Colonic mucosa (tissue), 4 donors: ENCODE measurements at regions not wholly inside any gene's neighbourhood (a gene's known extent, or its start where the extent isn't known, plus 50 kb on each side); places are given as distances from the start of the nearest gene placed in this dataset.

ENCODE experiments used
- DNase-seq: peaks from one replicate; pipeline ENCODE4 v3.0.0-alpha.2; 2020
- H3K27ac ChIP-seq: fragments of 200-600 bp; one replicate; pipeline ENCODE4 v1.8.0; 2021
- H3K27me3 ChIP-seq: fragments of 200-600 bp; one replicate; pipeline ENCODE4 v1.8.0; 2021
- H3K36me3 ChIP-seq: fragments of 200-600 bp; one replicate; pipeline ENCODE4 v1.8.0; 2021
- H3K4me1 ChIP-seq: fragments of 200-600 bp; one replicate; pipeline ENCODE4 v1.8.0; 2021; ENCODE audit warnings: mild to moderate bottlenecking
- H3K4me3 ChIP-seq: fragments of 200-600 bp; one replicate; pipeline ENCODE4 v1.8.0; 2021
- H3K9ac ChIP-seq, 2 donors: one replicate each; pipeline ENCODE4 v1.7.0; 2013; ENCODE audit warnings: control low read depth in 2 of 2, low read depth in 2 of 2, low read length in 2 of 2
- H3K9me3 ChIP-seq: fragments of 200-600 bp; one replicate; pipeline ENCODE4 v1.8.0; 2021
- CTCF ChIP-seq: fragments of 200-600 bp; IDR thresholded peaks from one replicate; pipeline ENCODE4 v1.8.0; 2022; ENCODE audit warnings: antibody characterized with exemption, mild to moderate bottlenecking
- intact Hi-C: fragments of 100-400 bp; cut with DNase I; formaldehyde crosslinking; loops from one replicate; pipeline ENCODE4 v1.14.1; 2022
- donor health status: healthy.
- donor health status: DM: no; HTN: no; CAD: no.
- donor health status: DM: no; HTN: no; CAD: no.

DNA sequence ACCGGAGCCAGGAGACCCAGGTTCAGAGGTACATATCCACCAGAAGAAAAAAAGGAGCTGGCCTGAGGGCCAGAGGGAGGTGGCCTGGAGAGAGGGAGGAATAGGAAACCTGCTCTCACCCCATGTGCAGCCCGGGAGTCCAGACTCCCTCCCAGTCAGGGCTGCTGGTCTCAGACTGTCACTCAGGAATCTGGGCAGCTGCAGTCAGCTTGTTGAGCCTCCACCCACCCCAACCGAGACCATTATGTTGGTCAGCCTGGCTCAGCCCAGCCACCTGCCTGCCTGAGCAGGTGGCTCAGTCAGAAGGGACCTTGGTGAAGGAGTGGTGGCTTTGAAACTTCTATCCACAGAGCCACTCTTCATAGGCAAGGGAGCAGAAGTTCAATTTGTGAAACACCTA, 53.3 kb upstream of the EPB41L1 start:
- peak; percentile 63 for DNase-seq
- no peaks in the 10 kb centered on the region for H3K27me3 ChIP-seq
- intact Hi-C loops, result no loop called here
- no peaks in the 10 kb centered on the region for H3K9me3 ChIP-seq
- TF ChIP-seq CTCF, result no peak
- no peaks in the 10 kb centered on the region for H3K36me3 ChIP-seq
- H3K4me3 ChIP-seq, result no peak overlapping the region
- peaks cover 27% of the 10 kb centered on the region for H3K4me1 ChIP-seq
- peak overlapping the region; percentile 31 for H3K27ac ChIP-seq
- peak overlapping the region in 1 of 2 donors; percentile 80 for H3K9ac ChIP-seq

DNA sequence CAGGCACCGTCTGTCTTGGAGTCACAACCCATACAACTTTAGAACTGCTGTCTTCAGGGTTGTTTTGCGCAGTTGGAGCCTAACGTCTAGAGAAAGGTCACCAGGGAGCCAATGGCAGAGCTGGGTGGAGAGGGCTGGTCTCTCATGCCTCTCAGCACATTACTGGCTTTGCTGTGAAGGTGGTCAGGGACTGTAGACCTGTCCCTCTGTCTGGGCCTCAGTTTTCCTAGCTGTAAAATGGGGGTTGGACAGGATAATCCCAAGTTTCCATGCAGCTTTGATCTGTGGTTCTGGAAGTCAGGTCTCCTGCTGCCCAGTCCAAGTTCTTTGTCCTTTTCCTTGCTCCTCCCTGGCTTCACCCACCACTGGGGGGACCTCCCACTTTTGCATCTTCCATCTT, 52.2 kb upstream of the EPB41L1 start:
- Histone ChIP-seq H3K27me3 (no peaks in the 10 kb centered on the region), H3K4me1 (peaks cover 22% of the 10 kb centered on the region), H3K9me3 (no peaks in the 10 kb centered on the region), H3K9ac (peak overlapping the region in 1 of 2 donors; percentile 82), H3K36me3 (no peaks in the 10 kb centered on the region), H3K27ac (peak overlapping the region; percentile 78), H3K4me3 (no peak overlapping the region)
- intact Hi-C loops, result no loop called here
- no peak for TF ChIP-seq CTCF
- no peak for DNase-seq

DNA sequence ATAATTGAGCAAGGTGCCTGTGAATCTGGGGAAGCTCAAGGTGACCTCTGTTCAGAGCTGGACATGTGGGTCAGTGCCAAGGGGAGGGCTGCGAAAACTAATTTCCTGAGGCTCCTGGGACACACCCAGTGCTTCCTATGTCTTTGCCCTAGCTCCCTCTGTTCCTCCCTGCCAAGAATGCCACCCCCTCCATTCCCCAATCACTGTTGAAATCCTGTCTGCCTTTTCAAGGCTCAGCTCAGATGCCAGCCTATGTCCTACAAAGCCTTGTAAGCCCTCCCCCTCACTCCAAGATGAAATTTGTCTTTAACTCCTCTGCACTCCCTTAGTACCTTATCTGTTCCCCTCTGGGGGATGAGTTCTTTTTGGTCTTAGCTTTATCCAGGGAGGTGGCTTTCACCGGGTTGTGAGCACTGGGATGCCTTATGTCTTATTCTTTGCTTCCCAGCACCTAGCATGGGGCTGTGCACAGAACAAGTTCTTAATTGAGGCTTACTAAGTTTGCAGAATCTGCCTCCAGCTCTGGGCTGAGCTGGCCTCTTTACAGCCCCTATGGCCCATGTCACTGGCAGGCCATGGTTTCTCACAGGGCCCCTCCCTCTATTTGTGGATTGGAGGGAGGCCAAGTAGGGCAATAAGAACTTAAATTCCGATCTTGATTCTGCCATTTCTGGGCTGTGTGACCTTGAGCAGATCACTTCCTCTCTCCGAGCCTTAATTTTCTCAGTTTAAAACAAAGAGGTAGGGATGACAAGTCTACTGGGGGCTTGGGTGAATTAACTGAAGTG, 51.5 kb upstream of the EPB41L1 start:
- Histone ChIP-seq H3K27me3 (no peaks in the 10 kb centered on the region), H3K27ac (peak overlapping the region; percentile 78), H3K4me3 (no peak overlapping the region), H3K4me1 (peaks cover 16% of the 10 kb centered on the region), H3K36me3 (no peaks in the 10 kb centered on the region), H3K9ac (peak overlapping the region in 1 of 2 donors; percentile 82), H3K9me3 (no peaks in the 10 kb centered on the region)
- DNase-seq, result peak; percentile 83
- intact Hi-C loops, result no loop called here
- TF ChIP-seq CTCF, result no peak

DNA sequence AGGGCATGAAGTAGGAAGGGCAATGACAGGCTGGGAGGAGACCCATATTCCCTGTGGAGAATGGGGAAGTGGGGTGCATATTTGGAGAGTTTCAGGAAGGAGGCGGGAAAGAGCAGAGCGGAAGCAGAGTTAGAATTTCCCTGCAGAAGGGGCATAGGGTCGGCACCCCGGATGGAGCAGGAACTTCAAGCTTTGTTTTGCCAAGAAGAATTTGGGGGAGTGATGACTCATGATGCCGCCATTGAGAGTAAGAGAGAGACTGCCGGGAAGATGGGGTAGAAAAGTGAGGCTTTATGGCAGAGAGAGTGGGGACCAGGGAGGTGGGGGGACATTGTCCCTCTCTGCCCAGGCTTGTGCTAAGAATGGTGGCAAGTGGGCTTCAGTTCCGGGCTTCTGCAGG, 50.3 kb upstream of the EPB41L1 start:
- no peak for TF ChIP-seq CTCF
- Histone ChIP-seq H3K27ac (no peak overlapping the region), H3K4me3 (no peak overlapping the region), H3K27me3 (no peaks in the 10 kb centered on the region), H3K36me3 (no peaks in the 10 kb centered on the region), H3K9me3 (no peaks in the 10 kb centered on the region), H3K9ac (peak overlapping the region; percentile 6 to 68), H3K4me1 (peaks cover 6% of the 10 kb centered on the region)
- no peak for DNase-seq
- intact Hi-C loops, result no loop called here
